ENCODE measurements at regions not wholly inside any gene's neighbourhood (a gene's known extent, or its start where the extent isn't known, plus 50 kb on each side); places are given as distances from the start of the nearest gene placed in this dataset.
"Not testable (repeated sequence)": the region's sequence is repeated elsewhere in the genome, so short reads cannot be mapped to it uniquely, and the experiment has no call there.

DNA sequence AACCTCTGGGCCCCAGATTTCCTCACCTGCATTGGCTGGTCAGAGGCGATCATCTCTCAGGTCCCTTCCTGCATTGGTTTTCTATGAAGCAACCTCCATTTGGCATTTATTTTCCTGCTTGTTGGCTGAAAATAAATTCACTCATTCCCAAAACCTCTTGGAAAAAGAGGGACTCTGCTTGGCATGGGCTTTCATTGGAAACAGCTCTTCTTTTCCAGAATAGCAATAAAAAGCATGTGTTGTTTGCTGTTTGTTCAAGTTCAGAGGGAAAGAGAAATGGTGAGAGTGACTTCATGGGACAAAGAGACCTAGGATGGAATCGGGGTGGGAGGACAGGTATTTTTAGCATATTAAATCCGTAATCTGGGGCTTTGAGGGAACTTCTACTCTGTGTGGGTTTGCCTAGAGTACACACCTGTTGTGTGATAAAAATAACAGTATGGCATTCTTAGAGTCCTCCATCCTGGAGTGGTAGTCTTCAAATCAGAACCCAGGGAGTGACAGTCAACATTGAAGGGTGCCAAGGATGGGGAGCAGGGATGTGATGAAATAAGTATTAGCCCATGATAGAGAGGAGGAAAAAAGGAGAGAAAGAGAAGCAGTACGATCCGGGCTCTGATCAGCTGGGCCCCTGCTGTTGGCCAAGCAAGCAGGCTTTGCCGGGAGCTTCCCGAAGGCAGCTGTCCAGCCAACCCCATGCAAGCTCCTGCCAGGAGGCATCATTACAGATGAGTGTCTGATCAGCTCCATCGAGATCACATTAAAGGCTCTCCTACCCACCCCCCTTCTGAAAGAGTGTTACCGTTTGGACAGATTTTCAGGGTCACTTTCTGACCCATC, 131.9 kb upstream of the NFIA start:
- no peak for DNase-seq (ENCODE audit: low spot score)

DNA sequence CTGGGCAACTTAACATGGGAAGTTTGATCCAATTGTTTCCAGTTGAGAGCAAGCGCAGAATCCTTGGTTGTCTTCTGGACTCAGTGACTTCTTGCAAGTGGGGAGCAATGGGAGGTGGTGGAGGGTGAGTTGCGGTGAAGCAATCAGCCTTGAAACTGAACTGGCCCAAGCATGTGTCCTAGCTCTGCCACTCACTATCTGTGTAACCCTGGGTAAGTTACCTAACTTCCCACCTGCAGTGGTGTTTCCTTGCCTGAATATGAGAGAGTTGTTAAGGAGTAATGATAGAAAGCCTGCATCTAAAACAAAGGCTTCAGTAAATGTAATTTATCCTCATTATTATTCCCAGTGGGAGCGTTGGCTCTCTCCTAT, 132.5 kb upstream of the NFIA start:
- no peak for DNase-seq (ENCODE audit: low spot score)

DNA sequence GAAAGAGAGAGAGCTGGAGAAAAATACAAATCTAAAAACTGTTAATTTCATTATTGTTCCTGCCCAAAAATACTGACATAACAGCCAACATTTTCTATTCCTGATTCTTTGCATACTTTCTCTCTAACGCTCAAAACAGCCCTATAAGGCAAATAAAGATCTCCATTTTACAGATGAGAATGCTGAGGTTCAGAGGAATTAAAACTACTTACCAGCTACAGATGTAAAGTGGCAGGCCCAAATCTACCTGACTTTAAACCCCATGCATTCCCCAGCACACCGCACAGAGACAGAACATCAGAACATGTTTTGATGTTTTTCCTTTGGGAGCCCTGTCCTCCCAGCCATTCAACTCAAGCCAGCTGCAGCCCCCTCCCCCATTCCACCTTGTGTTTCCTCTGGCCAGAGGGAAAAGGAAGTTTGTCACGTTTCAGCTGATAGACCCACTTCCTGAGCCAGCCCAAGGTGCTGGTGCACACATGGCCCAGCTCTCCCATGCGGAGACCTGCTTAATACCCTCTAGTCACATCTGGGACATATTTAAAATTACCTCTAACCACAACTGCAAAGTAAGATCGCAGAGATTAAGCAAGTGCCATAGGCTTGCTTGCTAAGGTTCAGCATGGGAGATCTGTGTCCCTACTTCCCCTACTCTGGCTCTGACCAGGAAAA, 133.1 kb upstream of the NFIA start:
- no peak for DNase-seq (ENCODE audit: low spot score)

DNA sequence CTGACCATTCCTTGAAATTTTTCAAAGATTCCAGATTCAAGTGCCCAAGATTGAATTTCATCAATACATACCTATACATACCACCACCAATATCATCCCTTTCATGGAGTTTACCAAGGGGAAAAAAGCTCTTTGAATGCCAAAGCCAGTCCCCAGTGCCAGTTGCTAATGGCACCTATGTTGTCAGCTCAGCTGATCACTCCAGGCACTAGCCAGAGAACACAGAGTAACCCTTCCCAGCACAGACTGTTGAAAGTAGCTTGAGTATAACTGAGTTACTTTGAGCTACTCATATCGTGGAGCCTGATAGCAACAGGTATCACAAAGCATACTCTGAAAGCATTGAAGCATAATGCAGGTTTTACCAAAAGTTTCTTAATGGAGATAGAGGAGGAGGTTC, 133.9 kb upstream of the NFIA start:
- DNase-seq (ENCODE audit: low spot score) = no peak

DNA sequence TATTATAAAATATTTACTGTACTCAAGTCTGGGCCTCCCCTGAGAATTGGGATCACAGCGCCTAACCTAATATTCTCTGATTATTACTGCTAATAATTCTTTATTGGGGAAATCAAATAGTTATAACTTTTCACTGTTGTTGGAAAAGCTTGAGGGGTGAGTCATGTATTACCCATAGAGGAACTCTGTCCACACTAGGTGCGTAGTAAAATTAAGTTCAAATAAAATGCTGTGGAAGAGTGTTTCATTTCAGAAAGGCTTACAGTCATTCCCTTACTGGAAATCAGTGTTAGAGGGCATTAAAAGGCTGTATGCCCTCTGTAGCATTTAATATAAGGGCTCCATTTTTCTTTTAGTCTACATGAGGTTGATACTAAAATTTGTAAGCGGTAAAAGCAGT, 135.0 kb upstream of the NFIA start:
- no peak for DNase-seq (ENCODE audit: low spot score)

DNA sequence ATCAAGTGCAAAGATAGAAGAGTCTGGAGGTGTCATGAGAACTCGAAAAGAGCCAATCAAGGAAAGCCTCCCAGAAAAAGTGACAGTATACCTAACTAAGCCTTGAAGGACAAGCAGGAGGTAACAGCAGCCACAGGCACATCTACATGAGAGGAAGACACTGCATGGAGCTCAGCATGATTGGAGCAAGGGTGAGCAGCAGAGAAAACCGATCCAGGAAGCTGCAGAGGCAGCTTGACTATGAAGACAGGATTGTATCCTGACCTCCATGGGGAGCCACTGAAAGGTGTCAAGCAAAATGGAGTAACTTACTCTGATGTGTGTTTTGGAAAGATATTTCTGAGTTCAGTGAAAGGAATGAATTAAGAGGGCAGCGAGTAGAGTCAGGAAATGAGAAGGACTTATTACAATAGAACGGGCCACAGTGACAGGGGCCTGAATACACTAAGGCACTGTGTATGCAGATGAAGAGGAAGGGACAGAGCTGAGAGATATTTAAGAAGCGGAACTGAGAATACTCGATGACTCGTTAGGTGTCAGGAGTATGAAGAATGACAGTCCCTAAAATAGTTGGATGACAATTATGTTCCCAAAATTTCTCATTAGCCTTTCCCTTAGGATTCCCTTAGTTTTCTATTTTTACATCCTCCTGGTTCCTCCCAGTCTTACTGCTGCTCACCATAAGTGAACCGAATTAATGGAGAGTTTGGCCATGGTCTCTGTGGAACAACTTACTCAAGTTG, 139.3 kb upstream of the NFIA start:
- DNase-seq (ENCODE audit: low spot score) = no peak

DNA sequence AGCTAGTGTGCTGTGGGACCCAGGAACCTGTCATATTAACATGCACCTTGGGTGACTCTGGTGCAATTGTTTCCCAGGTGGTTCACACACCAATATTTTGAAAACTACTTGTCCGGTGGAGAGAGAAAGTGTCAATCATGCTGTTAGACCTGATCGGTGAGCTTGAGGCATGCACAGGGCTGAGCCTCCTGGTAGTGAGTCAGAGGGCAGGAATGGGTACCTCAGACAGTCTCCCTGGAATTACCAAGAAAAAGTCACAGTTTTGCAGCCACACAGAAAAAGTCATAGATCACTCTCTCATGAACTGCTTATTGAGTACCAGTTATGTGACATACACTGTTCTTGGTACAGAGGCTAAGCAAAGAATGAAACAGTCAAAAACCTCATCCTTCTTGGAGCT, 140.1 kb upstream of the NFIA start:
- DNase-seq (ENCODE audit: low spot score) = no peak

DNA sequence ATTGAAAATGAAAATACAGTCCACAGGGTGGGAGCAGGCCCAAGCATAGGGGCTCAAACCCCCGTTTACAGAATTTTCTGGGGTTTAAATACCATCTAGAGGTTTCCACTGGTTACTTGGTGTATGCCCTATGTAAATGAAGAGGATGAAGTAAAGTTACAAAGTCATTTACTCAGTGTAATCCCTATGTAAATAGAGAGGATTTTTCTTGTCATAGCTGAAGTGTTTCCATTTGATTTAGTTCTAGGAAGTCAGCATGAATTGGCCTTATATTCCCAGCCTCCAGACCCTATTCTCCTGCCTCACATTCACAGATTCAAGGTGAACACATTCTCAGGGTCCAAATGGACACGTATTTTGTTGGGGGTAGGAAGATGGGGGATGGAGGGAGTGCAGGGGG, 141.7 kb upstream of the NFIA start:
- DNase-seq (ENCODE audit: low spot score) = not testable (repeated sequence)

DNA sequence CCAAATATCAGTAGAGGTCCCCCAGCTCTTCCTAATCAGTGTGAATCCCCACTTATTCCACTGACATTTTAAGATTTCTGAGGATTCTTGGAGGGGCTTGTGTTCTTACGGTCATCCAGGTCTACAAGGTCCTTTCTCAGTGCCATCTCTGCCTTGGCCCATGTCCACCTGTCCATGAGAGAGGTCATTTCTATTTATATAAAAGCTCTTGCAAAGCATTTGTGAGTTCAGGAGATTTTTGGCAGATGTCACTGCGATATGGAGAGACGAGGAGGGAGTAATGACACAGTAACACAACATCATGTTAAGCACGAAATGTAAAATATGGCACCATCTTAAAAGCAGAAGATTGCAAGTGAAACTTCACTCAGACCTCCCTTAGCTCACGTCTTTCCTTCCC, 144.6 kb upstream of the NFIA start:
- no peak for DNase-seq (ENCODE audit: low spot score)

DNA sequence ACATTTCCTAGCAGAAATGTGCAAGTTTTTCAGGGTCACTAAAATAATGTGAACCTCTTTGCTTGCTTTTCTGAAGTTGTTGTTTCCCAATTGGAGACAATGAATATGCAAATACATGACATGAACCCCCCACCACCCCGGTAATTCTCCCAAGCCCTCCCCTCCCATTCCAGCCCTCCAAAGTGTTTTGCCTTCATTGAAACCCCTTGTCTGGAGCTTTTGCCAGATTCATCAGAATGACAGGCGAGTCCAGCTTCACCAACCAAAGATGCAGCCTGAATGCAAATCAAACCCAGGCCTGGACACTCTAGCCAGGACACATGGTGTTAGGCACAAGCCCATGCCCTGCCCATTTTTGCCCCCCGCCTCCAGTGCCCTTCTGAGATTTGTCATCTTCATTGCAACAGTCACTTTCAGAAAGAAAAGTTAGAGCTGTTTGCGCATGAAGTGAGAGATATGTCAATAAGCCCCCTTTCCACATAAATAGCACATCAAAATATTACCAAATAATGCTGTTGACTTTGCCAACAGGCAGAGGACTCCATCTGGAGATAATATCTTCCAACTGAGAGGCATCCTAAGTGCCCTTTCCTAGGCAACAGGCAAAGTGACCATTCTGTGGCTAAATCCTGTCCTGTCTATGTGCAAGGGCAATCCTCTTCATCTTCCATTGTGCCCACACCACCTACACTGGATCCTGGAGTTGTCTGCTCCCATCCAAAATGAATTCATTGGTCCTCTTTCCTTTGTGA, 145.6 kb upstream of the NFIA start:
- DNase-seq (ENCODE audit: low spot score) = peak; percentile 25

DNA sequence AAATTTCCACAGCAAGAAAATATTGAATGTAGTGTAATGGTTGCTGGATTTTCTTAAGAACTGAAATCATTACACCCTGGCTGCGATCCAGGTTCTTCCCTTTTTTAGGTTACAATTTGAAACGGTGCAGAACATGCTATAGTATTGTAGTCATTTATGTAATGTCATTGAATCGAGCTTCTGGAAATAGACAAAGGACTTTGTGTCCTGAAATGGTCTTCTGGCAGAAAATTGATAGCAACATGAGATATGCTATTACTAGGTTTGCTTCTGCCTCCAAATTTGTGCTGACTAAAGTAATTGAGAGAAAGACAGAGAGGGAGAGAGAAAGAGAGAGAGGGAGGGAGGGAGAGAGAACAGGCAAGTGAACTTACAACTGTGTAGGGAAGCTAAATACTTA, 146.2 kb upstream of the NFIA start:
- DNase-seq (ENCODE audit: low spot score) = peak; percentile 28

DNA sequence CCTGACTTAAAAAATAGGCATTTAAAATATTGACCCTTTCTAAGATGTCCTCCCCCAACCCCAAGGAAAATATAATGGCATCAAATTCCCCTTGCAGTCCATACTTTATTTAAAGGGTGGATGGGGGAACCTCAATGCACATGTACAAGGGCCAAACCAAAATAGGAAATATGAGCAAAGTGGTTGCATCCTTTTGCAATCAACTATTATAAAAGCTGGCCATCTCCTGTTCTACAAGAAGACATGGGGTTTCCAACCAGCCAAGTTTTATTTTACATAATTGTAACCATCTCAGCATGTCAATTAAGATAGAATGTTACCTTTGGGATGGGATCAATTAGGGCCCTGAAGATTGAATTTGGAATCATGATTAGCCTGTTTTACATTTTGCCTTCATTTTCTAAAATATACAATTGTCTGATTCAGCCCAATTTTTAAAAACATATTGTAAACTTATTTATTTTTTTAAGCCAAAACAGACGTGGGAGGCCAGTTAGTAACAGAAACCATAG, 146.7 kb upstream of the NFIA start:
- DNase-seq (ENCODE audit: low spot score) = no peak

DNA sequence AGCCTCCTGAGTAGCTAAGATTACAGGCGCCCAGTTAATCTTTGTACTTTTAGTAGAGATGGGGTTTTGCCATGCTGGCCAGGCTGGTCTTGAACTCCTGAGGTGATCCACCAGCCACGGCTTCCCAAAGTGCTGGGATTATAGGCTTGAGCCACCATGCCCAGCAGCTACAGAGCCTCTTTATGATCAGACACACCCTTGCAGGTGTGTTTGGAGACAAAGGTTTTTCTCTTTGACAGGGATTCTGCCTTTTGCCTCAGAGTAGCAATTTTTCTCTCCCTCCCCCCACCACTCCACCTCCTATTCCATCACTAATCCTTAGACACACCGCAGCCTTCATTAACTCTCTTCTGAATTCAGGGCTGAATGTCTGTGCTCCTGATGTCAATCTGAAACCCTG, 152.2 kb upstream of the NFIA start:
- no peak for DNase-seq (ENCODE audit: low spot score)

DNA sequence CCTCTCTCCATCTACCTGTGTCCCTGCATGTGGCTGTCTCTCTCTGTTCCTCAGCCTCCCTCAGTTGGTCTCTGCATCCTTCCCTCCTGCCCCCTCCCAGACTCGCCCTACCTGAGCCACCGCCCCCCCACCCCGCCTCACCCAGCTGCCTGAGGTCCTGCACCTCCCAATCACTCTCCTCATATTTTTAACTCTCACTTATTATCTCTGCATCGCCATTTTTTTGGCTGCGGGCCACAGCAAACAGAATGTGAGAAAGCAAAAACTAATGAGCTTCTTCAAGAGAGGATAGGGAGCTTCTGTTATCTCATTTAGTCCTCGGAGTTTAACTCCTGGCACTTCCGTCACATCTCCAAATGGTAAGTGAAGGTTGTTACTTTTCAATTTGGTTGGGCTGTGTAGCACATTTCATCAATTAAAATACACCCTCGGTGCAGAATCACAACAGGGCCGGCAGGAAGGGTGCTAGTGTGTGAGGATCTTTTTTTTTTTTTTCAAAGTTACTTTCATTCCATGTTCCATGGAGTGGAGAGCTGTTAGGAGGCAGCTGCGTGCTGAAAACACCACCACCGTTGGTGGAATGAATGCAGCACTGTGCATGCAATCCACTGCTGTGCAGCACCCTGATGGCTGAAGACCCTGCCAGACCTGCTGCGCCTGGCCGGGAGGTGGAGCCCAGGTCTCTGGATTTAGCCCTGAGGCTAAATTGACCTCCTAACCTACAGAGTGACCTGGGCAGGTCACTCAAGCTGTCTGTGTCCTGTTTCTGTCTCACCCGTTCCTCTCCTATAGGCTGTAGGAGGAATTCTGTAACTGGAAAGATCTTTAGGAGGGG, 157.2 kb upstream of the NFIA start:
- DNase-seq (ENCODE audit: low spot score) = no peak

DNA sequence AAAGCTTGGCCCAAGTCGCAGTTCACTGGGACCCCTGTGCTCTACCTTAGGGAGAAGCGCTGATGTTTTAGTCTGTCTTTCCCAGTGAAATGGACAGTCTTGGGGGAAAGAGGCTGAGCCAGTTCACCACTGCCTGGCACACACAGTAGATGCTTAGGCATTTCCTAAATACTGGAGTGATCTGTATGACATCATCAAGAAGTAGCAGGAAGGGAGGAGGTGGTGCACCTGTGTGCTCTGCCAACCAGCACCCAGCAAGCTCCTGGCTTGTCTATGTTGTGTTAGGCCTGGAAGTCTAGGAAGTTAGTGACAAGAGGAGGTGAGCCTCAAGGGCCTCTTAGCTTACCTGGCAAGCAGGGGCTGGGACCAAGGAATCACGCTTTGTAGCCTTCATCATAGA, 158.2 kb upstream of the NFIA start:
- DNase-seq (ENCODE audit: low spot score) = no peak

DNA sequence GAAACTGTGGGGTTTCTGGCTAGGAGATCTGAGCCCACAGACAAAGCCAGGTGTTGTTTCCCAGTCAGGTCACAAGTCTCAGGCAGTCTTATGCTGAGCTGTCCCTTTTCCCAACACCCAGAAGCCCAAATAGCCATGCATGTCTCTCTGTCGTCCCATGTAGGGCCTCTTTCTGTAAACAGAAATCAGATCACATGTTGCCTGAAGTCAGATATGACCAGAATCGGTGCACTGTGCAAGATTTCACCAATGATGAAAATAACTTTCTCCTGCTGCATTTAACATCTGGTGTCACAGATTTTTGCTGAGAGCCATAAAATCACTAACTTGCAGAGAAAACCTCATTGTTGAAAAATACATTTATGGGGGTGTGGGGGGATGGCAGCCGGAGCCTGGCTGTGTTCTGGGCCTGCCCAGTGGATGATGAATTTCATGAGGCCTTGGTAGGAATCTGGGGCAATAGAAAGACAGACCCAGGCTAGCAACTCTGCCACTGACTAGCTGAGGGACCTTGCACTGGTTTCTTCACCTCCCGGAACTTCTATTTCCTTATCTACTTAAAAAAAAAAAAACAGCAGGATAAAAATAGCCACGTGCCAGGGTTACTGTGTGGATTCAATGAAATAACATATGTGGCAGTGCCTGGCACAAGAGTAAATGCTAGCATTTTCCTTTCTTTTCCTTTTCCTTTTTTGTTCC, 158.8 kb upstream of the NFIA start:
- DNase-seq (ENCODE audit: low spot score) = no peak

DNA sequence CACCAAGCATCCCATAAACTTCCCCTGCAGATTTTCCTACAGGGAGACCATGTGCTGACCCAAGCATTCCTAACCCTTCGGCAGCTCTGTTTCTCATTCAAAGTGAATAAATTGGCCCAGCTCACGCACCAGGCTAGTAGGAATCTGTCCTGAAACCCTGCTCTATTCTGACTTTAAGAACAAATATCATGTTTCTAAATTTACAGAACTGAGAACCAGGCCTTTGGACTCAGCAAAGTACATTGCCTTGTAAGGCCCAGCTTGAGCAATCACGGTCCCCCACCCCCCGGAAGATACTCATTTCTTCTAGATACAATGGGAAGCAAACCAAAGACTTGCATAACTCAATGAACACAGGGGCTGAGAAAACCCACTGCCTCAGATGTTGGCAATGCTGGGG, 160.1 kb upstream of the NFIA start:
- no peak for DNase-seq (ENCODE audit: low spot score)

DNA sequence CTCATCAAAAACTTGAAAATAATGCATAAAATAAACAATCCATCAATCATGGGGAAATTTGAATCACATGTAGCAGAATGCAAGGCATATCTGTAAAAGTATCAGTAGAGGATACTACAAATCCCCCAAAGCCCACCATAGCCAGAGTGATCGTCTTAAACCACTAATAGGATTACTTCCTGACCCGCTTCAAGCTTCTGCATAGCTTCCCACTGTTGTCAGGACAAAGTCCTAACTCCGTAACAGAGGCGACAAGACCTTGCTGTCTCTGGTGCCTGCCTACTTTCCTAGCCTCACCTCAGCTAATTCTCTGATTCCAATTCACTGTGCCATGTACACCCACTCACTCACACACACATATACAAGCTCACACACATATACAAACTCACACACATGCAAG, 161.2 kb upstream of the NFIA start:
- no peak for DNase-seq (ENCODE audit: low spot score)

DNA sequence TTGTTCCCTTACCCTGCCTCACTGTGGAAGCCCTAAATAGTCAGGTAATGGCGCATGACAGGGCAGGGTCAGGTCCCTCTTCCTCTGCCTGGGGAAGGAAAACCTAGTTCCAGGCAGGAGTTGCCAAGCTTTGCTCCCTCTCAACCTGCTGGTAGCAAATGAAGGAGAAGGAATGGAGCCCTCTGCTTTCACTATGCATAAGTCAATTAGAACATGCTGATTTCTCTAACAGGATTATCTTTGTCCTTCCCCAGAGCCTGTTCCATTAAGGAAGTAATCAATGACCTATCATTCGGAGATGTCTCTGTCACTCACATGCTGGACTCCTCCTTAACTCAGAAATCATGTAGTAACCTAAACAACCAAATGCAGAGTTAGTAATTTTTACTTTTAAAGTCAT, 161.8 kb upstream of the NFIA start:
- DNase-seq (ENCODE audit: low spot score) = no peak

DNA sequence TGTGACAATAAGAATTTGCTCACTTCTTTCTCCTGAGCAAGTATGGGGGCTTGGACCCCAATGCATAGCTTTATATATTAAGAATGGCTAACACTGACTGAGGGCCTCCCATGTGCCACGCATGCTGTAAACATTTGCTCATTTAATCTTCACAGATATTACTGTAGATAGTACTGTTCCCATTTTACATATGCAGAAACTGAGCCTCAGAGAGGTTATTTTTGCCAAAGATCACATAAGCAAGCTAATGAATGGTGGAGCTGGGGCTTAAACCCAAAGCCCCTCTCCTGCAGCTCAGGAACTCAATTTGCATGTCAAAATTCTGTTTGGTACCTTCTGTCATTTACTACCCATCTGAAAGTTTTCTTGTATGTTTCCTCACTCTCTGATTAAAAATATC, 163.5 kb upstream of the NFIA start:
- no peak for DNase-seq (ENCODE audit: low spot score)

DNA sequence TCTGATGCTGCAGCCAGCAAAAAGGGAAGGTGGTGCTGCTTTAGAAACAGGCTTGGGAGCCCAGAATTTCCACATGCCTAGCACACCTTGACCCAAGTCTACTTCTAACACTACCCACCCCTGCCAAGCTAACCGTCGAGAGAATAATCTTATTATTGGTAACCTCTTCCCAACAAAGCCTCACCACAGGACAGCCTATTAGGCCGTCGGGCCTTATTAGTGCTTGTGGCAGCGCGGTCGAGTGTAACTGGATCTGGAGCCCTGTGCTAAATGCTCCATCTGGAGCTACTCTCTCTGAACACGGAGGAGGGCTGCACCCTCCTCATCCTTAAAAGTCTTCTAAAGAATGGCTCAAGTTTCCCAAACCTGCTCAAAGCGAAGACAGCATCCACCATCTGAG, 165.5 kb upstream of the NFIA start:
- DNase-seq (ENCODE audit: low spot score) = no peak

All from cerebellar cortex (tissue), 1 donor.